ENCODE measurements at regions not wholly inside any gene's neighbourhood (a gene's known extent, or its start where the extent isn't known, plus 50 kb on each side); places are given as distances from the start of the nearest gene placed in this dataset.
"Not testable (repeated sequence)": the region's sequence is repeated elsewhere in the genome, so short reads cannot be mapped to it uniquely, and the experiment has no call there.

DNA sequence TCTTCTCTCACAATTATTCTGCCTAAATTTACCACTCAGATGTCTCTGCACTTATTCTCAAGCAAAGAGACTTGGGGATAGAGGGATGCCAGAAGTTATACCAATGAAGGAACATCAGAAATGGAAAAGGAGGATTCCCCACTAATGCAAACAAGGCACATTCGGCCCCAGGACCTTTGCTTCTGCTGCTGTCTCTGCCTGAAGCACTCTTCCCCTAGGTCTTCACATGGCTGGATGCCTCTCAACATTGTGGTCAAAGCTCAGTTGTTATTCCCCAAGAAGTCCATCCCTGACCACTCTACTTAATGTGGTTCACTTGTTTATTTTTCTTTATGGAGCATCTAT is 508.7 kb downstream of the DOK5 start:
- H3K27me3 ChIP-seq: no peaks in the 10 kb centered on the region
- H2AFZ ChIP-seq: no peak overlapping the region
- H3K9me2 ChIP-seq (replicated peaks; ENCODE audit: insufficient read depth): no peaks in the 10 kb centered on the region
- H4K20me1 ChIP-seq (ENCODE audit: insufficient read depth, poor library complexity, severe bottlenecking): no peaks in the 10 kb centered on the region
- H3K4me3 ChIP-seq: no peak overlapping the region
- no peaks in the 10 kb centered on the region for H3K36me3 ChIP-seq (replicated peaks; ENCODE audit: insufficient read depth, low read depth)
- H3K4me1 ChIP-seq (ENCODE audit: insufficient read depth): peaks cover 15% of the 10 kb centered on the region
- DNase-seq (ENCODE audit: low spot score): no peak
- peak overlapping the region; percentile 58 for H3K27ac ChIP-seq
- H3K9me3 ChIP-seq (ENCODE audit: low read depth): no peaks in the 10 kb centered on the region
- no peak overlapping the region for H3K4me2 ChIP-seq
- no peaks in the 10 kb centered on the region for H3K79me2 ChIP-seq
- WGBS (ENCODE audit: low lambda C conversion rate, missing lambda C conversion rate): 95% methylated on average over 1 of the region's 1 CpG
- TF ChIP-seq EZH2phosphoT487 (IDR thresholded peaks at IDR 0.05; ENCODE audit: low read depth, severe bottlenecking, unreplicated experiment): no peak

GRCh38 chr20:54983394-54984103 is 508.2 kb downstream of the DOK5 start:
- not testable (repeated sequence) for H3K27me3 ChIP-seq; H3K79me2 ChIP-seq; H3K9me2 ChIP-seq (replicated peaks; ENCODE audit: insufficient read depth); DNase-seq (ENCODE audit: low spot score); H3K4me3 ChIP-seq; H3K36me3 ChIP-seq (replicated peaks; ENCODE audit: insufficient read depth, low read depth); H2AFZ ChIP-seq; H3K9me3 ChIP-seq (ENCODE audit: low read depth); H4K20me1 ChIP-seq (ENCODE audit: insufficient read depth, poor library complexity, severe bottlenecking); H3K4me2 ChIP-seq
- Histone ChIP-seq H3K27ac (peak overlapping the region; percentile 58), H3K4me1 (ENCODE audit: insufficient read depth) (peaks cover 15% of the 10 kb centered on the region)
- 90% methylated on average over 11 of the region's 11 CpGs for WGBS (ENCODE audit: low lambda C conversion rate, missing lambda C conversion rate)

DNA sequence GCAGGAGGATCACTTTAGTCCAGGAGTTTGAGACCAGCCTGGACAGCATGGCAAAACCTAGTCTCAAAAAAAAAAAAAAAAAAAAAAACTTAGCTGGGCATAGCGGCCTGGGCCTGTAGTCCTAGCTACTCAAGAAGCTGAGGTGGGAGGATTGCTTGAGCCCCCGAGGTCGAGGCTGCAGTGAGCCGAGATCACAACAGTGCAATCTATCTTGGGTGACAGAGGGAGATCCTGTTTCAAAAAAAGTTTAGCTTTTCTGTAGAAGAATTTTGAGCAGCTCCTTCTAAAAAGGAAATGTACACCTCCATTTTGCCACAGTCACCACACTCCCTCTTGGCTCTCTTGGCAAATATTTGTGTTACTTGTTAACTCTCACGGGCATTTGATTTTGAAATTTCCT is 505.8 kb downstream of the DOK5 start:
- Histone ChIP-seq H4K20me1 (ENCODE audit: insufficient read depth, poor library complexity, severe bottlenecking) (no peaks in the 10 kb centered on the region), H3K9me3 (ENCODE audit: low read depth) (no peaks in the 10 kb centered on the region), H3K4me2 (no peak overlapping the region), H3K27me3 (no peaks in the 10 kb centered on the region), H3K27ac (no peak overlapping the region), H2AFZ (no peak overlapping the region), H3K79me2 (no peaks in the 10 kb centered on the region), H3K36me3 (replicated peaks; ENCODE audit: insufficient read depth, low read depth) (no peaks in the 10 kb centered on the region), H3K4me3 (no peak overlapping the region), H3K4me1 (ENCODE audit: insufficient read depth) (peaks cover 15% of the 10 kb centered on the region), H3K9me2 (replicated peaks; ENCODE audit: insufficient read depth) (no peaks in the 10 kb centered on the region)
- no peak for DNase-seq (ENCODE audit: low spot score)
- WGBS (ENCODE audit: low lambda C conversion rate, missing lambda C conversion rate): 76% methylated on average over 5 of the region's 5 CpGs
- TF ChIP-seq EZH2 (IDR thresholded peaks at IDR 0.05; ENCODE audit: borderline replicate concordance) (no peak), EZH2phosphoT487 (IDR thresholded peaks at IDR 0.05; ENCODE audit: low read depth, severe bottlenecking, unreplicated experiment) (no peak)
- TF ChIP-seq, protein P1, sequence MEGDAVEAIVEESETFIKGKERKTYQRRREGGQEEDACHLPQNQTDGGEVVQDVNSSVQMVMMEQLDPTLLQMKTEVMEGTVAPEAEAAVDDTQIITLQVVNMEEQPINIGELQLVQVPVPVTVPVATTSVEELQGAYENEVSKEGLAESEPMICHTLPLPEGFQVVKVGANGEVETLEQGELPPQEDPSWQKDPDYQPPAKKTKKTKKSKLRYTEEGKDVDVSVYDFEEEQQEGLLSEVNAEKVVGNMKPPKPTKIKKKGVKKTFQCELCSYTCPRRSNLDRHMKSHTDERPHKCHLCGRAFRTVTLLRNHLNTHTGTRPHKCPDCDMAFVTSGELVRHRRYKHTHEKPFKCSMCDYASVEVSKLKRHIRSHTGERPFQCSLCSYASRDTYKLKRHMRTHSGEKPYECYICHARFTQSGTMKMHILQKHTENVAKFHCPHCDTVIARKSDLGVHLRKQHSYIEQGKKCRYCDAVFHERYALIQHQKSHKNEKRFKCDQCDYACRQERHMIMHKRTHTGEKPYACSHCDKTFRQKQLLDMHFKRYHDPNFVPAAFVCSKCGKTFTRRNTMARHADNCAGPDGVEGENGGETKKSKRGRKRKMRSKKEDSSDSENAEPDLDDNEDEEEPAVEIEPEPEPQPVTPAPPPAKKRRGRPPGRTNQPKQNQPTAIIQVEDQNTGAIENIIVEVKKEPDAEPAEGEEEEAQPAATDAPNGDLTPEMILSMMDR (IDR thresholded peaks at IDR 0.05; ENCODE audit: poor library complexity): no peak

- H4K20me1 ChIP-seq (ENCODE audit: insufficient read depth, poor library complexity, severe bottlenecking): no peaks in the 10 kb centered on the region
- TF ChIP-seq EZH2phosphoT487 (IDR thresholded peaks at IDR 0.05; ENCODE audit: low read depth, severe bottlenecking, unreplicated experiment) (no peak), EZH2 (IDR thresholded peaks at IDR 0.05; ENCODE audit: borderline replicate concordance) (no peak)
- TF ChIP-seq, protein P1 (IDR thresholded peaks at IDR 0.05; ENCODE audit: poor library complexity): peak; percentile 62
- DNase-seq (ENCODE audit: low spot score): peak; percentile 35
- no peaks in the 10 kb centered on the region for H3K9me3 ChIP-seq (ENCODE audit: low read depth)
- no peak overlapping the region for H2AFZ ChIP-seq
- no peaks in the 10 kb centered on the region for H3K36me3 ChIP-seq (replicated peaks; ENCODE audit: insufficient read depth, low read depth)
- no peaks in the 10 kb centered on the region for H3K79me2 ChIP-seq
- H3K4me1 ChIP-seq (ENCODE audit: insufficient read depth): peaks cover 11% of the 10 kb centered on the region
- H3K9me2 ChIP-seq (replicated peaks; ENCODE audit: insufficient read depth): no peaks in the 10 kb centered on the region
- no peaks in the 10 kb centered on the region for H3K27me3 ChIP-seq
- no peak overlapping the region for H3K4me3 ChIP-seq
- WGBS (ENCODE audit: low lambda C conversion rate, missing lambda C conversion rate): 40% methylated on average over 2 of the region's 2 CpGs
- H3K27ac ChIP-seq: no peak overlapping the region
- H3K4me2 ChIP-seq: no peak overlapping the region
Observed at GRCh38 chr20:54980103-54980960, 504.9 kb downstream of the DOK5 start.
